ENCODE measurements at regions not wholly inside any gene's neighbourhood (a gene's known extent, or its start where the extent isn't known, plus 50 kb on each side); places are given as distances from the start of the nearest gene placed in this dataset.
"Not testable (repeated sequence)": the region's sequence is repeated elsewhere in the genome, so short reads cannot be mapped to it uniquely, and the experiment has no call there.

DNA sequence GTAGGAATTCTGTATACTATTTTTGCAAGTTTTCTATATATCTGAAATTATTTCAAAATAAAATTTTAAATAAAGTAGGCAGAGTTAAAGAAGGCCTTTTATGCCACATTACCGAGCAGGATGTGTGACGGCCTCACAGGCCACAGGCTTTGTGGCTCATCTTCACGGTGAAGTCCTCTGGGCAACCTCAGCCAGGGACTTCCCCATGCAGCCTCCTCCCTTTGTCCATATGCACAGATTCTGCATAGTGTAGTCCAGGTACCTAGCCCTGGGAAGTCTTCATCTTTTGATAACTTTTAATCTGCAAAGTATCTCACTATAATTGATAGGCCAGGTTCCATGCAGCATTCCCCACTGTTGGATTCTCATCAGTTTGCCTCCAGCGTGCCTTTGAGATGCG lies 62.8 kb downstream of the ARHGAP11B start:
- H3K27me3 Mint-ChIP-seq (ENCODE audit: low read depth); DNase-seq; POLR2A ChIA-PET; H3K9me3 Mint-ChIP-seq (ENCODE audit: insufficient read depth); CTCF ChIA-PET; ATAC-seq; H3K27ac Mint-ChIP-seq; H3K4me1 Mint-ChIP-seq (ENCODE audit: low read depth); H3K4me3 Mint-ChIP-seq: not testable (repeated sequence)
- peaks cover 32% of the 10 kb centered on the region for H3K36me3 Mint-ChIP-seq (ENCODE audit: low read depth)

GRCh38 chr15:30690153-30690552 lies 64.2 kb downstream of the ARHGAP11B start:
- H3K27ac Mint-ChIP-seq; ATAC-seq; H3K4me1 Mint-ChIP-seq (ENCODE audit: low read depth); H3K4me3 Mint-ChIP-seq; H3K27me3 Mint-ChIP-seq (ENCODE audit: low read depth); H3K9me3 Mint-ChIP-seq (ENCODE audit: insufficient read depth); CTCF ChIA-PET; DNase-seq; POLR2A ChIA-PET: not testable (repeated sequence)
- H3K36me3 Mint-ChIP-seq (ENCODE audit: low read depth), result peaks cover 33% of the 10 kb centered on the region

DNA sequence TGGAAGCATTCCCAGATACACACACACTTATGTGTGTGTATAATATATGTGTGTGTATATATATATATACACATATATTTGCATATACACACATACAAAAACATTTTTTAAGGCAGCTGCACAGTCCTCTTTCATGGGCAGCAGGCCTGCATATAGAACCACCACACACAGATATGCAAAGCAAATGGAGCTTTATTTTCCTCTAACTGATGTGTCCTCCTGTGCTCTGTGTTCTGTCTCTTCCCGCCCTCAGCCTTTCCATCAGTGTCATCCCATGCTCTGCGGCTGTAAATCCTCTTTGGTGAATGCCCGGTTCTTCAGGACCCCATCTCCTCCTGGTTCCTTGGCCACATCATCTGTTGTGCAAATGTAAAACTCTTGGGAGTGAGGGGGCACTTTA lies 69.9 kb downstream of the ARHGAP11B start:
- CTCF ChIA-PET, result not testable (repeated sequence)

GRCh38 chr15:30696439-30697314 lies 70.7 kb downstream of the ARHGAP11B start:
- H3K27ac Mint-ChIP-seq, result peak overlapping the region; percentile 72
- H3K36me3 Mint-ChIP-seq (ENCODE audit: low read depth); CTCF ChIA-PET; POLR2A ChIA-PET; H3K4me1 Mint-ChIP-seq (ENCODE audit: low read depth); H3K4me3 Mint-ChIP-seq; H3K27me3 Mint-ChIP-seq (ENCODE audit: low read depth); H3K9me3 Mint-ChIP-seq (ENCODE audit: insufficient read depth); DNase-seq: not testable (repeated sequence)
- ATAC-seq, result peak; percentile 16

More for the DNA sequence above, 69.9 kb downstream of the ARHGAP11B start:
- ATAC-seq; DNase-seq; H3K4me1 Mint-ChIP-seq (ENCODE audit: low read depth); H3K27ac Mint-ChIP-seq; H3K27me3 Mint-ChIP-seq (ENCODE audit: low read depth); H3K9me3 Mint-ChIP-seq (ENCODE audit: insufficient read depth); H3K4me3 Mint-ChIP-seq; POLR2A ChIA-PET: not testable (repeated sequence)
- peaks cover 13% of the 10 kb centered on the region for H3K36me3 Mint-ChIP-seq (ENCODE audit: low read depth)

DNA sequence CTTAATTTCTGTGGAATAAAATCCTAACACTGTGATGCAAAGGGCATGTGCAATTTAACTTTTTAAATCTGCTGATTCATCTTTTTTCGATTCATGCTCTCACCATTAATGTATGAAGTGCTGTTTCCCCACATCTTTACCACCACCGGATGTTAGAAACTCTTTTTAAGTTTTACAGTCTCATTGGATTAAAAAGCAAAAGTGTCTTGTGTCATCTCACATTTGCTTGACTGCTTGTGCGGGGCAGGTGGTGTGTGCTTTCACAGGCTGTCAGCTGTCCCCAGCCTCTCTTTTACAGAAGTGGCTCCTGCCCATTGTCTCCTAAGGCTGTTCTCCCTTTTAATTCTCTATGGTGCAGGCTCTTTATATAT lies 71.4 kb downstream of the ARHGAP11B start:
- H3K9me3 Mint-ChIP-seq (ENCODE audit: insufficient read depth); H3K4me3 Mint-ChIP-seq; H3K4me1 Mint-ChIP-seq (ENCODE audit: low read depth); H3K27me3 Mint-ChIP-seq (ENCODE audit: low read depth); CTCF ChIA-PET; POLR2A ChIA-PET; H3K27ac Mint-ChIP-seq; DNase-seq; H3K36me3 Mint-ChIP-seq (ENCODE audit: low read depth): not testable (repeated sequence)
- ATAC-seq, result peak; percentile 79

DNA sequence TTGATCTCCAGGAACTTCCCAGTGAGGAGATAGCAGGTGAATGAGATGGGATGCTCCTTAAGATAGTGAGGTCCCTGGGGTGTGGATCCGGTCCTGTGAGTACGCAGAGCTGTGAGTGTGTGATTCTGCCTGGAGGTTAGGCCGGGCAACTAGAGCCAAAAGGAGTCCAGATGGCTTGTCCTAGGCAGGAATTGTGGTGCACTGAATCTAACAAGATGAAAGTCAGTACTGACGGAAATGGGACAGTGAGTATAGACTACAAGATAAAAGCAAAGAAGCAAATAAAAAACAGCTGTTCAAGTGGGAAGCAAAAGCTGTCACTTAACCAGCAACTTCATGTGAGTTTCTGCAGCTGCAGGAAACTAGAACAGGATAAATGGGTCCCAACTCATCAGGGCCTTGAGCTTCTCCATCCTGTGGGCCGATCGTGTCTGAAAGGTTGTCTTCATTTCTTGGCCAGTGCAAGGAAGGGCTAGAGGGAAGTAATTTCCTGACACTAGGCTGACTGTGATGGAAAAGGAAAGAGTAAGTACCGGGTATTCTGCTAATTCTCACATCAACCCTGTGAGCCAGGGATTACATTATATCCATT lies 74.2 kb downstream of the ARHGAP11B start:
- DNase-seq; H3K9me3 Mint-ChIP-seq (ENCODE audit: insufficient read depth); CTCF ChIA-PET; H3K27me3 Mint-ChIP-seq (ENCODE audit: low read depth); H3K4me3 Mint-ChIP-seq; H3K36me3 Mint-ChIP-seq (ENCODE audit: low read depth); H3K4me1 Mint-ChIP-seq (ENCODE audit: low read depth); H3K27ac Mint-ChIP-seq; POLR2A ChIA-PET; ATAC-seq: not testable (repeated sequence)

GRCh38 chr15:30707976-30708685 lies 82.2 kb downstream of the ARHGAP11B start:
- H3K27ac Mint-ChIP-seq; H3K4me3 Mint-ChIP-seq; ATAC-seq; POLR2A ChIA-PET; H3K36me3 Mint-ChIP-seq (ENCODE audit: low read depth); H3K27me3 Mint-ChIP-seq (ENCODE audit: low read depth); DNase-seq; CTCF ChIA-PET; H3K9me3 Mint-ChIP-seq (ENCODE audit: insufficient read depth); H3K4me1 Mint-ChIP-seq (ENCODE audit: low read depth): not testable (repeated sequence)

DNA sequence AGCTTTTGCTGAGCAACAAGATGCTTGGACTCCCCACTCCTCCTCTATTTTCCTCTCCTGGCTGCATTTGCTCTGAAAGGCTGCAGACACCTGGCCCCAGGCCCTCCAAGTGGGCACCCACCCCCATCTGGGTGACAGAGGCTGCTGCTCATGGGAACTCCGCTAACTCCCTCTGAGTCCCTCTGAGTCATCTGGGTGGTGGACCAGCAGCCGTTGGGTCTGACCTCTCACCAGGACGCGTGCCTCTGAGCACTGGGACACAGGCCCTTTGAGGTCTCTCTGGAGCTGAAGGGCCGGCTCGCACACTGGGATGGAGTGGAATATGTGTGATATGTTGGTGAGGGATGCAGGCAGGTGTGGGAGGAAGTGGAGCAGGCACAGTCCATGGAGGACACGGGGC lies 82.9 kb downstream of the ARHGAP11B start:
- H3K36me3 Mint-ChIP-seq (ENCODE audit: low read depth); H3K27me3 Mint-ChIP-seq (ENCODE audit: low read depth); ATAC-seq; H3K4me1 Mint-ChIP-seq (ENCODE audit: low read depth); H3K27ac Mint-ChIP-seq; POLR2A ChIA-PET; CTCF ChIA-PET; H3K4me3 Mint-ChIP-seq; DNase-seq; H3K9me3 Mint-ChIP-seq (ENCODE audit: insufficient read depth): not testable (repeated sequence)

GRCh38 chr15:30718038-30718643 lies 92.2 kb downstream of the ARHGAP11B start:
- Mint-ChIP-seq H3K4me1 (ENCODE audit: low read depth) (peaks cover 19% of the 10 kb centered on the region), H3K36me3 (ENCODE audit: low read depth) (peaks cover 42% of the 10 kb centered on the region)
- ATAC-seq; H3K4me3 Mint-ChIP-seq; H3K27ac Mint-ChIP-seq; DNase-seq; H3K9me3 Mint-ChIP-seq (ENCODE audit: insufficient read depth); CTCF ChIA-PET; POLR2A ChIA-PET; H3K27me3 Mint-ChIP-seq (ENCODE audit: low read depth): not testable (repeated sequence)

- ATAC-seq, result peak; percentile 58
- CTCF ChIA-PET; H3K9me3 Mint-ChIP-seq (ENCODE audit: insufficient read depth); H3K4me3 Mint-ChIP-seq; DNase-seq; H3K27me3 Mint-ChIP-seq (ENCODE audit: low read depth); POLR2A ChIA-PET: not testable (repeated sequence)
- Mint-ChIP-seq H3K36me3 (ENCODE audit: low read depth) (peaks cover 51% of the 10 kb centered on the region), H3K4me1 (ENCODE audit: low read depth) (peaks cover 25% of the 10 kb centered on the region), H3K27ac (peak overlapping the region; percentile 75)
These were observed 93.4 kb downstream of the ARHGAP11B start for GRCh38 chr15:30719363-30719762.

- POLR2A ChIA-PET; H3K9me3 Mint-ChIP-seq (ENCODE audit: insufficient read depth); H3K27ac Mint-ChIP-seq; ATAC-seq; DNase-seq; H3K27me3 Mint-ChIP-seq (ENCODE audit: low read depth); H3K4me3 Mint-ChIP-seq; CTCF ChIA-PET: not testable (repeated sequence)
- Mint-ChIP-seq H3K4me1 (ENCODE audit: low read depth) (peaks cover 25% of the 10 kb centered on the region), H3K36me3 (ENCODE audit: low read depth) (peaks cover 61% of the 10 kb centered on the region)
These were observed 94.9 kb downstream of the ARHGAP11B start for GRCh38 chr15:30720825-30721224.

- DNase-seq; ATAC-seq; H3K27ac Mint-ChIP-seq; H3K9me3 Mint-ChIP-seq (ENCODE audit: insufficient read depth); POLR2A ChIA-PET; H3K4me3 Mint-ChIP-seq; CTCF ChIA-PET; H3K27me3 Mint-ChIP-seq (ENCODE audit: low read depth): not testable (repeated sequence)
- peaks cover 66% of the 10 kb centered on the region for H3K36me3 Mint-ChIP-seq (ENCODE audit: low read depth)
- H3K4me1 Mint-ChIP-seq (ENCODE audit: low read depth), result peaks cover 25% of the 10 kb centered on the region
These were observed 95.6 kb downstream of the ARHGAP11B start for GRCh38 chr15:30721529-30721928.
